Osteocyte (in vitro differentiated cells): ENCODE measurements at regions not wholly inside any gene's neighbourhood (a gene's known extent, or its start where the extent isn't known, plus 50 kb on each side); places are given as distances from the start of the nearest gene placed in this dataset.

Experiments
- DNase-seq: peaks from one replicate; pipeline ENCODE4 v3.0.0; 2021; ENCODE audit warnings: mixed read lengths; ENCODE audit not compliant: unreplicated experiment; ENCODE audit errors: extremely low spot score
- H3K27ac Mint-ChIP-seq: one replicate; pipeline ENCODE4 v1.8.0; 2021; ENCODE audit warnings: mild to moderate bottlenecking, mixed read lengths; ENCODE audit not compliant: unreplicated experiment
- H3K27me3 Mint-ChIP-seq: one replicate; pipeline ENCODE4 v1.8.0; 2021; ENCODE audit warnings: mixed read lengths; ENCODE audit not compliant: unreplicated experiment
- H3K36me3 Mint-ChIP-seq: one replicate; pipeline ENCODE4 v1.8.0; 2021; ENCODE audit warnings: mixed read lengths; ENCODE audit not compliant: unreplicated experiment
- H3K4me1 Mint-ChIP-seq: one replicate; pipeline ENCODE4 v1.8.0; 2021; ENCODE audit warnings: mixed read lengths; ENCODE audit not compliant: unreplicated experiment
- H3K4me3 Mint-ChIP-seq: one replicate; pipeline ENCODE4 v1.8.0; 2021; ENCODE audit warnings: mild to moderate bottlenecking, moderate library complexity, mixed read lengths; ENCODE audit not compliant: unreplicated experiment
- H3K9me3 Mint-ChIP-seq: one replicate; pipeline ENCODE4 v1.8.0; 2021; ENCODE audit warnings: mixed read lengths; ENCODE audit not compliant: unreplicated experiment
- TF ChIP-seq, protein P1 (sequence below): fragments of 200-600 bp; sonication (generic); IDR thresholded peaks from 2 replicates; pipeline ENCODE4 v1.5.0; 2021; ENCODE audit warnings: antibody characterized with exemption, mild to moderate bottlenecking, moderate library complexity

DNA sequence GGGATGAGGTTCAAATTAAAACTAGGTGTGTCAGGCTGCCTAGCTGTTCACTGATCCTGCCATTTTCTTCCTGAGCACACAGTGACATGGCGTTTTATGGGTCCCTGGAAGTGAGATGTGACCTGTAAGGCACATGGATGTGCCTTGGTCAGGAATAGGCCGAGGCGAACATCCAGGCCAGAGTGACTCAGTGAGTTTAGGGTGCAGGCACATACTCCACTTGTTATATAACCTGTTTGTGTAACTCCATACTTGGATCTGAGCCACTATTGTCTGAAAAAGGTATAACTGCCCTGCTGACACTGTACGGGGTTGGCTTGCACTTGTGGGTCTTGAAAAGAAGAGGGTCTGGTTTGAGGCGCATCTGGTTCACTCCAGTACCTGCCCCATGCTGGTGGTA is 150.1 kb upstream of the ADAMTS16 start:
- Mint-ChIP-seq H3K4me3 (no peak overlapping the region), H3K27me3 (no peaks in the 10 kb centered on the region), H3K27ac (no peak overlapping the region), H3K4me1 (no peaks in the 10 kb centered on the region), H3K36me3 (no peaks in the 10 kb centered on the region), H3K9me3 (no peaks in the 10 kb centered on the region)
- DNase-seq, result no peak
- TF ChIP-seq, protein P1, sequence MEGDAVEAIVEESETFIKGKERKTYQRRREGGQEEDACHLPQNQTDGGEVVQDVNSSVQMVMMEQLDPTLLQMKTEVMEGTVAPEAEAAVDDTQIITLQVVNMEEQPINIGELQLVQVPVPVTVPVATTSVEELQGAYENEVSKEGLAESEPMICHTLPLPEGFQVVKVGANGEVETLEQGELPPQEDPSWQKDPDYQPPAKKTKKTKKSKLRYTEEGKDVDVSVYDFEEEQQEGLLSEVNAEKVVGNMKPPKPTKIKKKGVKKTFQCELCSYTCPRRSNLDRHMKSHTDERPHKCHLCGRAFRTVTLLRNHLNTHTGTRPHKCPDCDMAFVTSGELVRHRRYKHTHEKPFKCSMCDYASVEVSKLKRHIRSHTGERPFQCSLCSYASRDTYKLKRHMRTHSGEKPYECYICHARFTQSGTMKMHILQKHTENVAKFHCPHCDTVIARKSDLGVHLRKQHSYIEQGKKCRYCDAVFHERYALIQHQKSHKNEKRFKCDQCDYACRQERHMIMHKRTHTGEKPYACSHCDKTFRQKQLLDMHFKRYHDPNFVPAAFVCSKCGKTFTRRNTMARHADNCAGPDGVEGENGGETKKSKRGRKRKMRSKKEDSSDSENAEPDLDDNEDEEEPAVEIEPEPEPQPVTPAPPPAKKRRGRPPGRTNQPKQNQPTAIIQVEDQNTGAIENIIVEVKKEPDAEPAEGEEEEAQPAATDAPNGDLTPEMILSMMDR, result no peak

DNA sequence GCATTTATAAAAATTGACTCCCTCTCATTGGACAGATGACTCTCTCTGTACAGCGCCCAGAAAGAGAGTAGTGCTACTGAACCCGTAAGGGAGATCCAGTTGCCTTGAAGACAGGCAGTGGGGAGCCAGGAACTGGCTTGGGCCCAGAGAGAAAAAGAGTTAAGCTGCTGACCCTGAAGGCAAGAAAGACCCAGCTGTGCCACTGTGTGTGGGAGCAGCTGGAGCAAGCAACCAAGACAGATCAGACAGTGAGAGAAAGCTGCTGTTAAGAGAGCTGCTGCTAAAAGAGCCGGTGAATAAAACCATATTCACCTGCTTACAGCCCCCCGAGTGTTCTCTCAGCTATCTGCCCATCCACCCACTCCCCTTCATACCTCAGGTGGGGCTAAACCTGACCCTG is 149.7 kb upstream of the ADAMTS16 start:
- H3K4me3 Mint-ChIP-seq, result no peak overlapping the region
- no peak for DNase-seq
- no peaks in the 10 kb centered on the region for H3K9me3 Mint-ChIP-seq
- H3K27me3 Mint-ChIP-seq, result no peaks in the 10 kb centered on the region
- H3K27ac Mint-ChIP-seq, result no peak overlapping the region
- no peaks in the 10 kb centered on the region for H3K4me1 Mint-ChIP-seq
- no peaks in the 10 kb centered on the region for H3K36me3 Mint-ChIP-seq
- TF ChIP-seq, protein P1, result no peak

DNA sequence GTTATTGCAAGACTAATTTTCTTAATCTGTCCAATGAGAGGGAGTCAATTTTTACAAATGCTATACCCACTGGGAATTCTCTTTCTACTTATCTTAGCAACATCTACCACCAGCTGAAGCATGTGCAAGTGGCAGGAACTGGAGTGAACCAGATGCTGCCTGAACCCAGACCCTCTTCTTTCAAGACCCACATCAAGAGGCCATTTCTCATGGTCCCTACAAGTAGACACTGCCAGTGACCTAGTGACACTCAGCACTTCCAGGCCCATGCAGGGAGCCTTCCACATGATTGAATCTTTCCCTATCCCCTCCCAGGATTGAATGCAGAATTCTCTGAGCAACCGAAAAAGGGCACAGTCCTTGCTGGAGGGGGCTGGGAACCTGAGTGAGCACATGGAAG is 148.2 kb upstream of the ADAMTS16 start:
- Mint-ChIP-seq H3K9me3 (no peaks in the 10 kb centered on the region), H3K4me3 (no peak overlapping the region), H3K27ac (no peak overlapping the region), H3K36me3 (no peaks in the 10 kb centered on the region), H3K27me3 (no peaks in the 10 kb centered on the region), H3K4me1 (no peaks in the 10 kb centered on the region)
- no peak for DNase-seq
- TF ChIP-seq, protein P1, result no peak

DNA sequence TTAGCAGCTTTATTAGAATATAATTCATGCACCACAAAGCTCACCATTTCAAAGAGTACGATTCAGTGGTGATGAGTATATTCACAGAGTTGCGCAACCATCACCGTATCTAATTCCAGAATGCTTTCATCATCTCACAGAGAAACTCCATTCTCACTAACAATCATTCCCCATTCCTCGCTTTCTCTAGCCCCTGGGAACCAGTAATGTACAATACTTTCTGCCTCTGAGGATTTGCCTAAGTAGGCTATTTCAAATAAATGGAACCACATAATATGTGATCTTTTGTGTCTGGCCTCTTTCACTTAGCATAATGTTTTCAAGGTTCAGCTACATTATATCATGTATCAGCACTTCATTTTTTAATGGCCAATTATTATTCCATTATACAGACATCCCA is 145.1 kb upstream of the ADAMTS16 start:
- H3K9me3 Mint-ChIP-seq, result no peaks in the 10 kb centered on the region
- TF ChIP-seq, protein P1, result no peak
- H3K4me3 Mint-ChIP-seq, result no peak overlapping the region
- H3K27ac Mint-ChIP-seq, result no peak overlapping the region
- H3K4me1 Mint-ChIP-seq, result no peaks in the 10 kb centered on the region
- DNase-seq, result no peak
- H3K36me3 Mint-ChIP-seq, result no peaks in the 10 kb centered on the region
- H3K27me3 Mint-ChIP-seq, result no peaks in the 10 kb centered on the region

DNA sequence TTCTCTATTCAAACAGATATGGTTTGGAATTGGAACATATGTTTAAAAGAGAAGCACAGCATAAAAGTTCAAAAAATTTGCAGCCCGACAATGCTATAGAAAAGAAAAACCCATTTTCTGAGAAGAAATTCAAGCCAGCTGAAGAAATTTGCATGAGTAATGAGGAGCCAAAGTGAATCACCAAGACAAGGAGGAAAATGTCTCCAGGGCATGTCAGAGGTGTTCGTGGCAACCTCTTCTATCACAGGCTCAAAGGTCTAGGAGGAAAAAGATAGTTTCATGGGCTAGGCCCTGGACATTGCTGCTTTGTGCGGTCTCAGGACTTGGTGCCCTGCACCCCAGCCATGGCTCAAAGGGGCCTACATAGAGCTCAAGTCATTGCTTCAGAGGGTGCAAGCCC is 134.8 kb upstream of the ADAMTS16 start:
- H3K9me3 Mint-ChIP-seq, result peaks cover 1% of the 10 kb centered on the region
- no peak overlapping the region for H3K27ac Mint-ChIP-seq
- H3K4me1 Mint-ChIP-seq, result no peaks in the 10 kb centered on the region

More for the DNA sequence above, 134.8 kb upstream of the ADAMTS16 start:
- Mint-ChIP-seq H3K27me3 (no peaks in the 10 kb centered on the region), H3K4me3 (no peak overlapping the region), H3K36me3 (no peaks in the 10 kb centered on the region)
- no peak for DNase-seq
- TF ChIP-seq, protein P1, result no peak
